ENCODE measurements at regions not wholly inside any gene's neighbourhood (a gene's known extent, or its start where the extent isn't known, plus 50 kb on each side); places are given as distances from the start of the nearest gene placed in this dataset.

GRCh38 chr12:84356224-84356623 lies 556.4 kb downstream of the SLC6A15 start:
- TF ChIP-seq POLR2A (IDR thresholded peaks at IDR 0.05; ENCODE audit: control extremely low read depth in 1 of 2, low read depth in 2 of 2, low read length in 2 of 2) (no peak), EZH2 (IDR thresholded peaks at IDR 0.05; ENCODE audit: low read depth, low read length, severe bottlenecking) (no peak), RXRA (IDR thresholded peaks at IDR 0.05; ENCODE audit: insufficient read depth, low read depth, low read length) (no peak), EP300 (IDR thresholded peaks at IDR 0.05; ENCODE audit: borderline replicate concordance in 1 of 2, low read depth in 2 of 2, low read length in 2 of 2) (no peak), MAFK (IDR thresholded peaks at IDR 0.05; ENCODE audit: low read depth, low read length) (no peak), SP2 (IDR thresholded peaks at IDR 0.05; ENCODE audit: low read length) (no peak), POLR2AphosphoS5 (IDR thresholded peaks at IDR 0.05; ENCODE audit: low read depth, low read length) (no peak), YY1 (IDR thresholded peaks at IDR 0.05; ENCODE audit: low read depth, low read length) (no peak), CEBPB (IDR thresholded peaks at IDR 0.05; ENCODE audit: low read depth, low read length) (no peak), SIN3A (conservative IDR thresholded peaks at IDR 0.05 in 1 of 2, IDR thresholded peaks at IDR 0.05 in 1 of 2; ENCODE audit: low read depth in 1 of 2, low read length in 2 of 2) (no peak), TAF1 (IDR thresholded peaks at IDR 0.05; ENCODE audit: low read depth, low read length) (no peak)
- TF ChIP-seq, protein P1, sequence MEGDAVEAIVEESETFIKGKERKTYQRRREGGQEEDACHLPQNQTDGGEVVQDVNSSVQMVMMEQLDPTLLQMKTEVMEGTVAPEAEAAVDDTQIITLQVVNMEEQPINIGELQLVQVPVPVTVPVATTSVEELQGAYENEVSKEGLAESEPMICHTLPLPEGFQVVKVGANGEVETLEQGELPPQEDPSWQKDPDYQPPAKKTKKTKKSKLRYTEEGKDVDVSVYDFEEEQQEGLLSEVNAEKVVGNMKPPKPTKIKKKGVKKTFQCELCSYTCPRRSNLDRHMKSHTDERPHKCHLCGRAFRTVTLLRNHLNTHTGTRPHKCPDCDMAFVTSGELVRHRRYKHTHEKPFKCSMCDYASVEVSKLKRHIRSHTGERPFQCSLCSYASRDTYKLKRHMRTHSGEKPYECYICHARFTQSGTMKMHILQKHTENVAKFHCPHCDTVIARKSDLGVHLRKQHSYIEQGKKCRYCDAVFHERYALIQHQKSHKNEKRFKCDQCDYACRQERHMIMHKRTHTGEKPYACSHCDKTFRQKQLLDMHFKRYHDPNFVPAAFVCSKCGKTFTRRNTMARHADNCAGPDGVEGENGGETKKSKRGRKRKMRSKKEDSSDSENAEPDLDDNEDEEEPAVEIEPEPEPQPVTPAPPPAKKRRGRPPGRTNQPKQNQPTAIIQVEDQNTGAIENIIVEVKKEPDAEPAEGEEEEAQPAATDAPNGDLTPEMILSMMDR (IDR thresholded peaks at IDR 0.05; ENCODE audit: control extremely low read depth in 1 of 3, insufficient read depth in 1 of 3, low read depth in 1 of 3, low read length in 3 of 3), result no peak
- TF ChIP-seq, protein P2, sequence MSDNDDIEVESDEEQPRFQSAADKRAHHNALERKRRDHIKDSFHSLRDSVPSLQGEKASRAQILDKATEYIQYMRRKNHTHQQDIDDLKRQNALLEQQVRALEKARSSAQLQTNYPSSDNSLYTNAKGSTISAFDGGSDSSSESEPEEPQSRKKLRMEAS (IDR thresholded peaks at IDR 0.05), result no peak

Measured in H1 (cell line).